Endothelial cell of umbilical vein (primary cell): ENCODE measurements at regions not wholly inside any gene's neighbourhood (a gene's known extent, or its start where the extent isn't known, plus 50 kb on each side); places are given as distances from the start of the nearest gene placed in this dataset.

Experiments used
- BruUV-seq: library from RNA; stranded (reverse); fragments of 400-500 nt; replicated peaks from 2 replicates; lab custom pipeline; 2021; lab: Mats Ljungman, UMichigan
- CTCF ChIA-PET: fragments of 300-600, 350-600 bp; sonication (Branson Sonifier 250); formaldehyde crosslinking; loops from one replicate; lab custom pipeline; 2021; ENCODE audit warnings: antibody characterized with exemption, inconsistent platforms; lab: Charles Lee
- POLR2A ChIA-PET: fragments of 300-600, 350-600 bp; sonication (Branson Sonifier 250); formaldehyde crosslinking; loops from one replicate; lab custom pipeline; 2021; ENCODE audit warnings: antibody characterized with exemption, inconsistent platforms; lab: Charles Lee
- DNase-seq: peaks from one replicate; pipeline ENCODE4 v3.0.0-alpha.2; 2011; ENCODE audit warnings: low read depth, low spot score
- FAIRE-seq: peaks from 2 replicates; lab custom pipeline; 2011; peaks lifted over from hg19 to GRCh38; lab: Jason Lieb, UNC
- H2AFZ ChIP-seq: 2 replicates; pipeline ENCODE4 v1.6.0; 2012; ENCODE audit warnings: low read depth, low read length, control low read depth, inconsistent platforms
- H3K27ac ChIP-seq: 2 replicates; pipeline ENCODE4 v1.5.1; 2011; ENCODE audit warnings: low read depth, mild to moderate bottlenecking, control low read depth, low read length, moderate library complexity; ENCODE audit not compliant: insufficient read depth
- H3K27me3 ChIP-seq, 2 experiments: 2 replicates each; pipeline versions ENCODE4 v1.6.0 to v1.6.1; 2011; ENCODE audit warnings: low read length in 2 of 2, mixed read lengths in 1 of 2; ENCODE audit not compliant: control insufficient read depth in 2 of 2, insufficient read depth in 2 of 2
- H3K36me3 ChIP-seq, 2 experiments: 2 replicates in 1 of 2; 3 replicates in 1 of 2; pipeline ENCODE4 v1.5.1; 2011; ENCODE audit warnings: low read length in 2 of 2, mild to moderate bottlenecking in 1 of 2, moderate library complexity in 1 of 2; ENCODE audit not compliant: control insufficient read depth in 2 of 2, insufficient read depth in 2 of 2; ENCODE audit errors: extremely low read depth in 1 of 2
- H3K4me1 ChIP-seq: 3 replicates; pipeline ENCODE4 v1.5.1; 2011; ENCODE audit warnings: mild to moderate bottlenecking, low read length; ENCODE audit not compliant: control insufficient read depth, insufficient read depth; ENCODE audit errors: extremely low read depth
- H3K4me2 ChIP-seq: 2 replicates; pipeline ENCODE4 v1.6.1; 2011; ENCODE audit warnings: low read length, control low read depth, mixed read lengths; ENCODE audit not compliant: insufficient read depth
- H3K4me3 ChIP-seq, 3 experiments: fragments of 200-600 bp in 1 of 3; sonication (generic), shearing (Covaris generic) in 1 of 3; replicated peaks in 1 of 3; 2 replicates each; pipeline ENCODE4 v1.5.1; 2011 to 2016; ENCODE audit warnings: control low read depth in 3 of 3, low read length in 3 of 3, mild to moderate bottlenecking in 2 of 3, inconsistent platforms in 1 of 3, low read depth in 1 of 3, moderate library complexity in 1 of 3; ENCODE audit not compliant: insufficient read depth in 1 of 3
- H3K79me2 ChIP-seq: 2 replicates; pipeline ENCODE4 v1.6.0; 2012; ENCODE audit warnings: low read length, inconsistent platforms; ENCODE audit not compliant: control insufficient read depth, insufficient read depth
- H3K9ac ChIP-seq: replicated peaks from 2 replicates; pipeline ENCODE3; 2011; ENCODE audit warnings: low read length, control low read depth; ENCODE audit not compliant: insufficient read depth; ENCODE audit errors: extremely low read depth
- H3K9me1 ChIP-seq: replicated peaks from 3 replicates; pipeline ENCODE4 v1.6.0; 2011; ENCODE audit warnings: mild to moderate bottlenecking, low read length; ENCODE audit not compliant: control insufficient read depth, insufficient read depth; ENCODE audit errors: extremely low read depth
- H3K9me3 ChIP-seq: replicated peaks from 2 replicates; pipeline ENCODE4 v1.5.1; 2012; ENCODE audit warnings: low read length, inconsistent platforms; ENCODE audit not compliant: control insufficient read depth, insufficient read depth
- H4K20me1 ChIP-seq: replicated peaks from 2 replicates; pipeline ENCODE3; 2011; ENCODE audit warnings: mild to moderate bottlenecking, low read length; ENCODE audit not compliant: control insufficient read depth, insufficient read depth; ENCODE audit errors: extremely low read depth
- EZH2 ChIP-seq: IDR thresholded peaks from 2 replicates; pipeline ENCODE4 v1.6.1; 2012; ENCODE audit warnings: borderline replicate concordance, low read depth, mild to moderate bottlenecking, moderate library complexity, low read length, inconsistent platforms; ENCODE audit not compliant: severe bottlenecking
- FOS ChIP-seq: IDR thresholded peaks from 2 replicates; pipeline ENCODE4 v1.6.1; 2011; ENCODE audit warnings: mild to moderate bottlenecking, low read length, moderate library complexity, borderline replicate concordance; ENCODE audit not compliant: insufficient read depth
- GATA2 ChIP-seq: IDR thresholded peaks from 2 replicates; pipeline ENCODE4 v1.7.0; 2011; ENCODE audit warnings: low read depth, mild to moderate bottlenecking, moderate library complexity, mixed read lengths, low read length; ENCODE audit not compliant: insufficient read length, insufficient read depth
- JUN ChIP-seq: IDR thresholded peaks from 2 replicates; pipeline ENCODE4 v1.6.1; 2011; ENCODE audit warnings: borderline replicate concordance, low read depth; ENCODE audit not compliant: insufficient read length, insufficient read depth
- MAX ChIP-seq: IDR thresholded peaks from 2 replicates; pipeline ENCODE4 v1.6.1; 2011; ENCODE audit not compliant: insufficient read depth, insufficient read length
- MYC ChIP-seq: IDR thresholded peaks from one replicate; pipeline ENCODE4 v1.6.1; 2011; ENCODE audit warnings: mild to moderate bottlenecking, low read depth, low read length
- POLR2A ChIP-seq: IDR thresholded peaks from 2 replicates; pipeline ENCODE4 v1.6.1; 2012; ENCODE audit warnings: low read depth, mild to moderate bottlenecking, control low read depth, low read length
- POLR2AphosphoS5 ChIP-seq: IDR thresholded peaks from 2 replicates; pipeline ENCODE4 v1.6.1; 2012; ENCODE audit warnings: low read depth, mild to moderate bottlenecking, control low read depth, low read length, moderate library complexity; ENCODE audit not compliant: insufficient read depth
- dilution Hi-C: fragments of 300-500 bp; cut with MboI; formaldehyde crosslinking; loops from one replicate; pipeline ENCODE4 v1.15.0; 2019; ENCODE audit warnings: low sequenced_read_pairs; ENCODE audit not compliant: extremely low pct_ligation_motif_present
- intact Hi-C: fragments of 100-400 bp; cut with micrococcal nuclease; formaldehyde crosslinking; loops from one replicate; pipeline ENCODE4 v1.10.0; 2022
- TF ChIP-seq, protein P1 (sequence below), 2 donors: IDR thresholded peaks; 1 replicate in 1 of 2; 2 replicates in 1 of 2; pipeline ENCODE4 v1.5.1; 2011; ENCODE audit warnings: low read length in 2 of 2, mild to moderate bottlenecking in 2 of 2, moderate library complexity in 2 of 2, control low read depth in 1 of 2, inconsistent platforms in 1 of 2, low read depth in 1 of 2; ENCODE audit not compliant: insufficient read depth in 1 of 2; ENCODE audit errors: extremely low read depth in 1 of 2

- POLR2A ChIA-PET, result no interaction called here
- dilution Hi-C loops, result no loop called here
- Histone ChIP-seq H3K27me3 (no peaks in the 10 kb centered on the region), H3K79me2 (no peaks in the 10 kb centered on the region), H3K9ac (no peak overlapping the region), H3K9me1 (no peaks in the 10 kb centered on the region), H3K36me3 (no peaks in the 10 kb centered on the region), H3K9me3 (no peaks in the 10 kb centered on the region), H2AFZ (no peak overlapping the region), H4K20me1 (no peaks in the 10 kb centered on the region), H3K27ac (no peak overlapping the region), H3K4me3 (no peak overlapping the region), H3K4me1 (no peaks in the 10 kb centered on the region), H3K4me2 (no peak overlapping the region)
- no TSS peak for BruUV-seq
- FAIRE-seq (no peak), DNase-seq (no peak)
- intact Hi-C loops, result no loop called here
- CTCF ChIA-PET, result interaction anchor here (1.3 to 2.0 kb wide), 3 partner anchors 10 to 79 kb away, joined by 3 to 15 read pairs (median 7); no protein-coding TSS in a partner anchor
- no peak for TF ChIP-seq FOS
- no peak for TF ChIP-seq EZH2
- TF ChIP-seq POLR2AphosphoS5, result no peak
- TF ChIP-seq POLR2A, result no peak
- no peak for TF ChIP-seq GATA2
- TF ChIP-seq, protein P1, sequence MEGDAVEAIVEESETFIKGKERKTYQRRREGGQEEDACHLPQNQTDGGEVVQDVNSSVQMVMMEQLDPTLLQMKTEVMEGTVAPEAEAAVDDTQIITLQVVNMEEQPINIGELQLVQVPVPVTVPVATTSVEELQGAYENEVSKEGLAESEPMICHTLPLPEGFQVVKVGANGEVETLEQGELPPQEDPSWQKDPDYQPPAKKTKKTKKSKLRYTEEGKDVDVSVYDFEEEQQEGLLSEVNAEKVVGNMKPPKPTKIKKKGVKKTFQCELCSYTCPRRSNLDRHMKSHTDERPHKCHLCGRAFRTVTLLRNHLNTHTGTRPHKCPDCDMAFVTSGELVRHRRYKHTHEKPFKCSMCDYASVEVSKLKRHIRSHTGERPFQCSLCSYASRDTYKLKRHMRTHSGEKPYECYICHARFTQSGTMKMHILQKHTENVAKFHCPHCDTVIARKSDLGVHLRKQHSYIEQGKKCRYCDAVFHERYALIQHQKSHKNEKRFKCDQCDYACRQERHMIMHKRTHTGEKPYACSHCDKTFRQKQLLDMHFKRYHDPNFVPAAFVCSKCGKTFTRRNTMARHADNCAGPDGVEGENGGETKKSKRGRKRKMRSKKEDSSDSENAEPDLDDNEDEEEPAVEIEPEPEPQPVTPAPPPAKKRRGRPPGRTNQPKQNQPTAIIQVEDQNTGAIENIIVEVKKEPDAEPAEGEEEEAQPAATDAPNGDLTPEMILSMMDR (IDR thresholded peaks at IDR 0.05; ENCODE audit: extremely low read depth in 1 of 2, insufficient read depth in 1 of 2, low read depth in 1 of 2, low read length in 2 of 2), result no peak
- no peak for TF ChIP-seq MYC
- TF ChIP-seq MAX, result no peak
- TF ChIP-seq JUN, result no peak
Measured at GRCh38 chr14:30204431-30204980, 276.9 kb upstream of the PRKD1 start.
